Suprapubic skin (tissue), 4 donors: ENCODE measurements at regions not wholly inside any gene's neighbourhood (a gene's known extent, or its start where the extent isn't known, plus 50 kb on each side); places are given as distances from the start of the nearest gene placed in this dataset.

Experiments used
- DNase-seq, 2 donors: peaks; one replicate each; pipeline ENCODE4 v3.0.0-alpha.2; 2019; ENCODE audit warnings: low spot score in 2 of 2
- H3K27ac ChIP-seq: fragments of 200-600 bp; sonication (generic); one replicate; pipeline ENCODE4 v1.5.1; 2019
- H3K27me3 ChIP-seq: fragments of 200-600 bp; sonication (generic); one replicate; pipeline ENCODE4 v1.5.1; 2019
- H3K36me3 ChIP-seq: fragments of 200-600 bp; sonication (generic); one replicate; pipeline ENCODE4 v1.5.1; 2019
- H3K4me1 ChIP-seq: fragments of 200-600 bp; sonication (generic); one replicate; pipeline ENCODE4 v1.5.1; 2019
- H3K4me3 ChIP-seq: fragments of 200-600 bp; sonication (generic); one replicate; pipeline ENCODE4 v1.5.1; 2019; ENCODE audit warnings: mild to moderate bottlenecking
- H3K9me3 ChIP-seq: fragments of 200-600 bp; sonication (generic); one replicate; pipeline ENCODE4 v1.5.1; 2019
- CTCF ChIP-seq, 2 donors: fragments of 200-600 bp in 1 of 2; fragments of 450-650 bp in 1 of 2; sonication (generic) in 1 of 2; IDR thresholded peaks; one replicate each; pipeline ENCODE4 v1.5.1; 2016 to 2019; ENCODE audit warnings: antibody characterized with exemption in 2 of 2, mild to moderate bottlenecking in 1 of 2, moderate library complexity in 1 of 2
- EP300 ChIP-seq: sonication (generic); formaldehyde crosslinking; IDR thresholded peaks from one replicate; pipeline ENCODE4 v1.6.1; 2017; ENCODE audit warnings: antibody characterized with exemption
- POLR2A ChIP-seq, 2 donors: fragments of 450-650 bp; IDR thresholded peaks; one replicate each; pipeline ENCODE4 v1.6.1; 2017; ENCODE audit warnings: antibody characterized with exemption in 2 of 2, mild to moderate bottlenecking in 2 of 2, moderate library complexity in 2 of 2
- POLR2AphosphoS5 ChIP-seq, 3 donors: sonication (generic); formaldehyde crosslinking; IDR thresholded peaks; one replicate each; pipeline ENCODE4 v1.6.1; 2017; ENCODE audit warnings: antibody characterized with exemption in 3 of 3
- WGBS: methylation state at CpG from one replicate; pipeline ENCODE4 v1.1.5; 2018; 5-methylcytosine and 5-hydroxymethylcytosine counted together

- H3K27ac ChIP-seq = no peak overlapping the region
- H3K9me3 ChIP-seq = no peaks in the 10 kb centered on the region
- no peaks in the 10 kb centered on the region for H3K27me3 ChIP-seq
- H3K4me1 ChIP-seq = no peaks in the 10 kb centered on the region
- no peak overlapping the region for H3K4me3 ChIP-seq
- 75% methylated on average over 1 of the region's 1 CpG for WGBS
- TF ChIP-seq EP300 (no peak), POLR2AphosphoS5 (IDR thresholded peaks at IDR 0.05) (no peak), CTCF (IDR thresholded peaks at IDR 0.05) (no peak)
- no peak for DNase-seq
- H3K36me3 ChIP-seq = no peaks in the 10 kb centered on the region
Observed at GRCh38 chr4:19054916-19055315, 1033.4 kb upstream of the LCORL start.

GRCh38 chr4:19051831-19052230 lies 1030.3 kb upstream of the LCORL start:
- Histone ChIP-seq H3K36me3 (no peaks in the 10 kb centered on the region), H3K4me1 (no peaks in the 10 kb centered on the region), H3K9me3 (no peaks in the 10 kb centered on the region), H3K27ac (no peak overlapping the region), H3K4me3 (no peak overlapping the region), H3K27me3 (no peaks in the 10 kb centered on the region)
- WGBS = 20% methylated on average over 5 of the region's 5 CpGs
- no peak for TF ChIP-seq CTCF (IDR thresholded peaks at IDR 0.05)
- TF ChIP-seq EP300 = no peak
- TF ChIP-seq POLR2A (IDR thresholded peaks at IDR 0.05) = no peak
- no peak for TF ChIP-seq POLR2AphosphoS5 (IDR thresholded peaks at IDR 0.05)
- no peak for DNase-seq

GRCh38 chr4:19047279-19047880 lies 1025.8 kb upstream of the LCORL start:
- TF ChIP-seq EP300 = no peak
- no peak for TF ChIP-seq CTCF (IDR thresholded peaks at IDR 0.05)
- TF ChIP-seq POLR2A (IDR thresholded peaks at IDR 0.05) = no peak
- no peak for TF ChIP-seq POLR2AphosphoS5 (IDR thresholded peaks at IDR 0.05)
- Histone ChIP-seq H3K4me3 (no peak overlapping the region), H3K9me3 (no peaks in the 10 kb centered on the region), H3K36me3 (no peaks in the 10 kb centered on the region), H3K27me3 (no peaks in the 10 kb centered on the region), H3K4me1 (no peaks in the 10 kb centered on the region), H3K27ac (no peak overlapping the region)
- DNase-seq = no peak
- WGBS = 74% methylated on average over 2 of the region's 2 CpGs

GRCh38 chr4:19039816-19040215 lies 1018.3 kb upstream of the LCORL start:
- peaks cover 6% of the 10 kb centered on the region for H3K9me3 ChIP-seq
- H3K4me3 ChIP-seq = no peak overlapping the region
- DNase-seq = no peak
- no peaks in the 10 kb centered on the region for H3K27me3 ChIP-seq
- no peaks in the 10 kb centered on the region for H3K4me1 ChIP-seq
- H3K27ac ChIP-seq = no peak overlapping the region
- 92% methylated on average over 3 of the region's 3 CpGs for WGBS
- TF ChIP-seq EP300 (no peak), CTCF (IDR thresholded peaks at IDR 0.05) (no peak), POLR2AphosphoS5 (IDR thresholded peaks at IDR 0.05) (no peak), POLR2A (IDR thresholded peaks at IDR 0.05) (no peak)
- no peaks in the 10 kb centered on the region for H3K36me3 ChIP-seq

DNA sequence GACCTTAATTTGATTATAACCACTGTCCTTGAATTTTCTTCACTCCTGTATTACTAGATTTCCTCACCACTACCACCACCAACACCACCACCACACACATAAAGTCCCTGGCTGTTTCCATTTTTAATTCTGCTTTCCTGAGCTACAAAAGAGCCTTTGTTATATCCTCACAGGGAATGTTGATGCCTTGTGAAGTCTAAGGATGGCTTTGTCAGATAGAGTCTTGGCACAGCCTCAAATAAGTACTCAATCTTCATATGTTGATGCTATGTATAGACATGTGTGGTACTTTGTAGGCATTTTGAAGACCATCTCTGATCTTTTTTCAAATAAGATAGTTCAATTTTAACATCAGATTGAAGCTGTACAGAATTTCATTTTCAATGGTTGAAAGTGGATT lies 1016.7 kb upstream of the LCORL start:
- DNase-seq = no peak
- TF ChIP-seq CTCF (IDR thresholded peaks at IDR 0.05) (no peak), POLR2A (IDR thresholded peaks at IDR 0.05) (no peak)
- Histone ChIP-seq H3K27ac (no peak overlapping the region), H3K27me3 (no peaks in the 10 kb centered on the region), H3K4me3 (no peak overlapping the region), H3K9me3 (peaks cover 6% of the 10 kb centered on the region), H3K4me1 (no peaks in the 10 kb centered on the region), H3K36me3 (no peaks in the 10 kb centered on the region)
